Heart right ventricle (tissue), 16 donors: ENCODE measurements at regions not wholly inside any gene's neighbourhood (a gene's known extent, or its start where the extent isn't known, plus 50 kb on each side); places are given as distances from the start of the nearest gene placed in this dataset.

ENCODE experiments used
- ATAC-seq, 8 donors: fragments of 200-7000 bp; cut with Tn5 transposase; one replicate each; pipeline ENCODE4 v1.9.1; 2020; ENCODE audit warnings: mild to moderate bottlenecking in 8 of 8, moderate library complexity in 8 of 8, moderate number of reproducible peaks in 1 of 8
- DNase-seq, 2 donors: peaks; one replicate each; pipeline ENCODE4 v3.0.0-alpha.2; 2020
- H3K27ac ChIP-seq, 10 donors: fragments of 200-600 bp; sonication (generic) in 2 of 10; one replicate each; pipeline versions ENCODE4 v1.5.0 to v1.8.0; 2020 to 2022; ENCODE audit warnings: mild to moderate bottlenecking in 3 of 10
- H3K27me3 ChIP-seq, 7 donors: fragments of 200-600 bp; one replicate each; pipeline ENCODE4 v1.8.0; 2021 to 2022; ENCODE audit warnings: mild to moderate bottlenecking in 2 of 7
- H3K36me3 ChIP-seq, 9 donors: fragments of 200-600 bp; sonication (generic) in 1 of 9; one replicate each; pipeline versions ENCODE4 v1.5.0 to v1.8.0; 2020 to 2022; ENCODE audit warnings: mild to moderate bottlenecking in 2 of 9
- H3K4me1 ChIP-seq, 9 donors: fragments of 200-600 bp; sonication (generic) in 1 of 9; one replicate each; pipeline versions ENCODE4 v1.5.0 to v1.8.0; 2020 to 2022; ENCODE audit warnings: mild to moderate bottlenecking in 4 of 9
- H3K4me3 ChIP-seq, 10 donors: fragments of 200-600 bp; sonication (generic) in 2 of 10; one replicate each; pipeline versions ENCODE4 v1.5.0 to v1.8.0; 2020 to 2022; ENCODE audit warnings: mild to moderate bottlenecking in 7 of 10, moderate library complexity in 2 of 10
- H3K9me3 ChIP-seq, 11 donors: fragments of 200-600 bp in 10 of 11; sonication (generic) in 2 of 11; one replicate each; pipeline versions ENCODE4 v1.5.0 to v1.8.0; 2013 to 2022; ENCODE audit warnings: mild to moderate bottlenecking in 2 of 11, control low read depth in 1 of 11, moderate library complexity in 1 of 11
- CTCF ChIP-seq, 9 donors: fragments of 200-600 bp; sonication (generic) in 2 of 9; IDR thresholded peaks; one replicate each; pipeline versions ENCODE4 v1.5.0 to v1.8.0; 2021 to 2022; ENCODE audit warnings: antibody characterized with exemption in 9 of 9, mild to moderate bottlenecking in 5 of 9, moderate library complexity in 1 of 9
- WGBS, 2 donors: extraction: QIAGEN DNeasy Blood & Tissue Kit; methylation state at CpG; one replicate each; pipeline ENCODE4 v1.1.7; 2013; ENCODE audit warnings: inconsistent platforms in 1 of 2; 5-methylcytosine and 5-hydroxymethylcytosine counted together
- intact Hi-C, 10 donors: fragments of 100-400 bp; cut with DNase I; formaldehyde crosslinking; loops; one replicate each; pipeline versions ENCODE4 v1.11.1 to v1.14.2; 2022
- donor health status: Arrhythmogenic right ventricular cardiomyopathy.
- donor health status: ischemic (EF 13 %, LVEDD 7.1; RV severe dilation, severe dysfunction).
- donor health status: healthy with polysubstance abuse.
- donor health status: DM: no; HTN: yes; CAD: no.
- donor health status: DM: no; HTN: no; CAD: no.
- donor health status: ischemic (EF 25% LVEDD 6.9; RV normal size, moderate dysfunction).
- donor health status: ischemic (EF 25% LVEDD 5.7; RV mildly dilated, moderate dysfunction).
- donor health status: healthy.
- donor health status: DM: yes; HTN: yes; CAD: no.
- donor health status: Ischemic cardiomyopathy.
- donor health status: ischemic (EF 35%, LVEDD 5.7; RV mildly dilated, moderate dysfunction).
- donor health status: nonischemic (EF 11% LVEDD 7.7; RV severe dilation, severe dysfunction).
- donor health status: DM: yes; HTN: yes; CAD: no.
- donor health status: PGD.
- donor health status: ischemic (EF 29% LVEDD 5.4; RV normal size, mild dysfunction).
- donor health status: nonischemic (EF 23%, LVEDD 6.1; RV moderate dilation, normal function).

GRCh38 chr7:84914598-84914997 lies 272.3 kb downstream of the SEMA3D start:
- DNase-seq (no peak), ATAC-seq (peak in 1 of 8 donors; percentile 41)
- Histone ChIP-seq H3K27ac (no peak overlapping the region), H3K4me3 (no peak overlapping the region), H3K9me3 (peaks cover 0 to 9% (median under 1%) of the 10 kb centered on the region in 11 donors), H3K4me1 (no peaks in the 10 kb centered on the region), H3K36me3 (no peaks in the 10 kb centered on the region), H3K27me3 (no peaks in the 10 kb centered on the region)
- intact Hi-C loops = loop anchor here in 4 of 10 donors (1.0 to 10.0 kb wide), 3 partner anchors 100 to 109 kb away; no protein-coding TSS in a partner anchor
- peak in 3 of 9 donors; percentile 4 to 16 (median 6) for TF ChIP-seq CTCF (IDR thresholded peaks at IDR 0.05)
- 58 to 83% methylated on average over 1 of the region's 1 CpG for WGBS, 2 donors

- no peaks in the 10 kb centered on the region for H3K36me3 ChIP-seq
- no peaks in the 10 kb centered on the region for H3K27me3 ChIP-seq
- intact Hi-C loops = loop anchor here in 4 of 10 donors (1.0 to 10.0 kb wide), 3 partner anchors 101 to 110 kb away; no protein-coding TSS in a partner anchor
- no peak overlapping the region for H3K4me3 ChIP-seq
- no peak for ATAC-seq
- H3K9me3 ChIP-seq = peaks cover 0 to under 1% (median 0%) of the 10 kb centered on the region in 11 donors
- no peak overlapping the region for H3K27ac ChIP-seq
- TF ChIP-seq CTCF (IDR thresholded peaks at IDR 0.05) = no peak
- no peaks in the 10 kb centered on the region for H3K4me1 ChIP-seq
- DNase-seq = no peak
Observed at GRCh38 chr7:84913731-84914130, 273.1 kb downstream of the SEMA3D start.

GRCh38 chr7:84912993-84913635 lies 273.7 kb downstream of the SEMA3D start:
- H3K4me3 ChIP-seq = no peak overlapping the region
- no peak for TF ChIP-seq CTCF (IDR thresholded peaks at IDR 0.05)
- H3K36me3 ChIP-seq = no peaks in the 10 kb centered on the region
- intact Hi-C loops = loop anchor here in 1 of 10 donors (10.0 kb wide), 1 partner anchor 102 kb away; no protein-coding TSS in a partner anchor
- ATAC-seq = no peak
- no peak overlapping the region for H3K27ac ChIP-seq
- WGBS, 2 donors = 66 to 72% methylated on average over 5 of the region's 5 CpGs
- H3K9me3 ChIP-seq = no peaks in the 10 kb centered on the region
- H3K27me3 ChIP-seq = no peaks in the 10 kb centered on the region
- no peak for DNase-seq
- H3K4me1 ChIP-seq = peaks cover 0 to 4% (median 0%) of the 10 kb centered on the region in 9 donors

GRCh38 chr7:84912537-84912936 lies 274.3 kb downstream of the SEMA3D start:
- TF ChIP-seq CTCF (IDR thresholded peaks at IDR 0.05) = no peak
- Histone ChIP-seq H3K27ac (no peak overlapping the region), H3K27me3 (no peaks in the 10 kb centered on the region), H3K4me1 (peaks cover 0 to 4% (median 0%) of the 10 kb centered on the region in 9 donors), H3K9me3 (no peaks in the 10 kb centered on the region), H3K4me3 (no peak overlapping the region), H3K36me3 (no peaks in the 10 kb centered on the region)
- ATAC-seq = no peak
- WGBS, 2 donors = 95 to 100% methylated on average over 2 of the region's 2 CpGs
- intact Hi-C loops = loop anchor here in 1 of 10 donors (10.0 kb wide), 1 partner anchor 102 kb away; no protein-coding TSS in a partner anchor
- no peak for DNase-seq
